SW 1271 (cell line): ENCODE measurements at regions not wholly inside any gene's neighbourhood (a gene's known extent, or its start where the extent isn't known, plus 50 kb on each side); places are given as distances from the start of the nearest gene placed in this dataset.
"Not testable (repeated sequence)": the region's sequence is repeated elsewhere in the genome, so short reads cannot be mapped to it uniquely, and the experiment has no call there.

ENCODE experiments used
- DNase-seq, 2 experiments: peaks; one replicate each; lab custom pipeline; 2025; lab: John Stamatoyannopoulos, UW

- no peak for DNase-seq
Observed at GRCh38 chr11:98036810-98037209, 983.9 kb upstream of the CNTN5 start.

DNA sequence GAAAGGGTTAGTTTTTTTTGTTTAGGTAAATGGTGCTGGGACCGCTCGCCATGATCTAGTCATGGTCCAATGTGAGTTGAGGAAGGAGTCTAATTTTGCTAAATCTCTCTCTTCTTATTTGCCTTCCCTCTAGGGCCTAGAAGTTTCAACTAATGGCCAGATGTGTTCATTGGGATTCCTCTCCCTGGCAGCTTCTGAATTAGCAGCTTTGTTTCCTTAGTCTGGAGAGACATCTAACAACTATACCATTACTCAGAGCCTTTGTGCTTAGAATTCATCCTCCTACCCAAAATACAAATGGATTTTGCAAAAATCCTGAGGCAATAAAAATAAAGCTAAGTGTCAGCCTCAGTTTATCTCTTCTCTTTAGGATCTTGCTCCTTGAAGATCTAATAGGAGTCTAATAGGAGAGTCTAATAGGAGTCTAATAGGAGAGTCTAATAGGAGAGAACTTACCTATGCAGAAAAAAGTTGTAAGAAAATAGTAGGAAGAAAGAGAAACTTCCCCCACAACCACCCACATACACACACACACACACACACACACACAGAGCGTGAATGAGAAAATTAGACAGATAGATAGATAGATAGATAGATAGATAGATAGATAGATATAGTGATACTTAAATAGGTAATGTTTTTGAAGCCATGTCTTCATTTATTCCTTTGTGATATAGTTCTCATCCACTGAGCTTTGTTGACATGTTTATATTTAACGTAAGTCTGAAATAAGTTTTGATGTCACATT lies 980.5 kb upstream of the CNTN5 start:
- DNase-seq = no peak

DNA sequence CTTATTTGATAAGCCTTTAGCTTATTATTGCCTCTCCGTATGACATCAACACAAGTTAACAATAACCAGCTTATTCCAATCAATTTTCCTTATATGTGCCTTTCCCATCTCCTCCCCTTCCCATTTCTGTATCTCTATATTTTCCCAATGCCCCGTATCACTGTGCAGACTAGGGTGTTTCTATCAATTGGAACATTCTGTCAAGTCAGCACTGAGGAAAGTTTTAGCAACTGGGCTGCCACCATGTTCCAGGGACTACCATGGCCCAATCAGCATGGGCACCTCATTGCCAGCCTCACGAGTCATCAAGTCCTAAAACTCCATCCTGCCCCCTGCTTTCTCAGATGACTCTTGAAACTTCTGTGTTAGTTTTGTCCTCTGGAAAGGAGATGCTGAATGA lies 973.1 kb upstream of the CNTN5 start:
- DNase-seq = no peak

DNA sequence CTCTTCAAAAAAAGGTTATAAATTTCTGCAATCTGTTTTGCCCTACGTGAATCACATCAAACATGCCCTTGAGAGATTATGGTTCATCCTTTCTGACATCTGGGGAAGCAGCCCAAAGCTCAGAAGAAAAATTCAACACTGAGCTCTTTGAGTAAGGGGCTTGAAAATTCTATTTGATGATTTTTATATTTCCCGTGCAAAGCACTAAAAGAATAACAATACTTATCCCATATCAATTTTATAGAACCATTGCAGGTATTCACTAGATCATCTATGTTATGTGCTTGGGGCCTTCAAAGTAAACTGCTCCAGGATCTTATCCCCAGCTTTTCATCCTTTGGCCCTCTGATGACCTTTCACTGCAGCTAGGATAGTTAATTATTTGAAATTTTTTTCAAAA lies 966.9 kb upstream of the CNTN5 start:
- DNase-seq = no peak

- DNase-seq = no peak
Observed at GRCh38 chr11:98056945-98057344, 963.8 kb upstream of the CNTN5 start.

- DNase-seq = no peak
Observed at GRCh38 chr11:98059488-98059887, 961.3 kb upstream of the CNTN5 start.

DNA sequence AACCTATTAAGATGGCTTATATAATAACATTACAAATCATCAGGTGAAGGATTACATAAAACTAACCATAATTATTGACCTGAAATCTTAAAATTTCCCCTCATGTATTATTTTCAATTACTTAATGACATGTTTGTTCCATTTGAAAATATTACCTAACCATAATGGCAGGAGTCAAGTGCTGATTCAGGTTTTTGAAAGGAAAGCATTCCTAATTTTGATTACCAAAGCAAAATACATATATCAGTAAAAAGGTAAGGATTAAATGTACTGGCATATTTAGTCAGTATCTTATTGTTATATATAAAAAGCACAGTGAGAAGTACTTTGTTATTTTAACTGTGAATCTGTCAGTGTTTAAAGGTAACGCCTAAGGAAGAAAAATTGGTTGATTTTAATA lies 960.0 kb upstream of the CNTN5 start:
- no peak for DNase-seq

DNA sequence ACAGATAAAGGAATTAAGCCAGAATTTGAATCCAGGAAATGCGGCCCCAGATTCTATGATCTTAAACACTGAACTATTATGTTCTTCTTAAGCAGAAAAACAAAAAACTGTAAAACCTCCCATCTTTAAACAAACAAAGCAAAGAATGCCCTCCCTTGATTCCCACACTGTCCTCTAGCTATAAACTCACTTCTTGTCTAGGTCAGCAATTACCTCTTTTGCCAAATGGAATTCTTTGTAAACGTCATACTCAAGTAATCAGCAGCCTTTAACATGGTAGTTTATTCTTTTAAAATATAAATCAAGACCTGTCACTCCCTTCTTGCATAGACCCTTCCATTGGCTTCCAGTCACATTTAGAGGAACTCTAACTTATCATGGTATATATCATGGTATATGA lies 958.9 kb upstream of the CNTN5 start:
- no peak for DNase-seq

DNA sequence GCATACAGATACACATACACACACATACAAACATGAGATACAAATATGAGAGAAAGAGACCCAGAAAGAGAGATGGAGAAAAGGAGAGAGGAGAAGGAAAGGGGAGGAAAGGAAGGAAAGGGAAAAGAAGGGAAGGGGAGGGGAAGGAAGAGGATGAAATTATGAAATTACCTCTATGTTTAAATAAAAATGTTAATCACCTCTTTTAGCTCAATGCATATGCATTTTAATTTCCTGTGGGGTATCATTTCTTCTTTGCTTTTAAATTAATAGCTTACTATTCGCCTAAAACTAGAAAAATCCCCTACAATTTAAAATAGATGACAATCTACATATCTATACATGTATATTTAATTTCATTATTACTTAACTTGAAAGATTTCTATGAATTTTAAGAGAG lies 958.0 kb upstream of the CNTN5 start:
- no peak for DNase-seq

DNA sequence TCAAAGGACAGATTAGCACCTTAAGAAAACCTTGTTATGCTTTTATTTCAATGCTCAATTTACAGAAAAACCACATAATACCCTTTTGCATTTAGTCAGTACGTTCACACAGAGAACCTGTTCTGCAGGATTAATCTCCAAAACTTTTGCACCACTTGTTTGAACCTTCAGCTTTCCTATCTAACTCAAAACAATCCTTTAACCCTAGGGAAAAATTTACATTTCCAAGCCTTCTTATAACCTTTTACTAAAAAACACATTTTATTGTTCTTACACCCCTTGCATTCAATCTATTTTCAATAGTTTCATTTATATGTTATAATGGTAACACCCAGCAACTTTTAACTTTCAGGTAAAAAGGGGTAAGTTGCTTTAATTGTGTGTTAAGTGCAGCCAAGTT lies 952.5 kb upstream of the CNTN5 start:
- DNase-seq = no peak

GRCh38 chr11:98069147-98069546 lies 951.6 kb upstream of the CNTN5 start:
- not testable (repeated sequence) for DNase-seq

DNA sequence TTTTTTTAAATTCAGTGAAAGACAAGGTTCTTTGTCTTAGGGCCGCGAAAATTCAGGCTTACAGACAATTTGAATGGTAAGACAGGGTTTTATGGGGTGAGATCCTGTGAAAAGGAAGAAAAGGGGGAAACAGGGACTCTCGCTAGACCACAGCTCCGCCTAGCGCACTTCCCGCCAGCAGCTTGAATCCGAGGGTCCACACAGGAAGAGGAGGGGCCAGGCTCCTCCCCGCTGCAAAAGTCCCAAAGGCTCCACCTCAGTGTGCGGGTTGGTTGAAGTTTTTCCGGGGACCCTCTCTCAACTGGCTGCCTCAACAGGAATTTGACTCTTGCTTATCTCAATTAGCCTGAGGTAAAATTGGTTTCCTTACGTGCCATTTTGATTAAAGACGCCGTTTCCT lies 950.9 kb upstream of the CNTN5 start:
- DNase-seq = no peak

DNA sequence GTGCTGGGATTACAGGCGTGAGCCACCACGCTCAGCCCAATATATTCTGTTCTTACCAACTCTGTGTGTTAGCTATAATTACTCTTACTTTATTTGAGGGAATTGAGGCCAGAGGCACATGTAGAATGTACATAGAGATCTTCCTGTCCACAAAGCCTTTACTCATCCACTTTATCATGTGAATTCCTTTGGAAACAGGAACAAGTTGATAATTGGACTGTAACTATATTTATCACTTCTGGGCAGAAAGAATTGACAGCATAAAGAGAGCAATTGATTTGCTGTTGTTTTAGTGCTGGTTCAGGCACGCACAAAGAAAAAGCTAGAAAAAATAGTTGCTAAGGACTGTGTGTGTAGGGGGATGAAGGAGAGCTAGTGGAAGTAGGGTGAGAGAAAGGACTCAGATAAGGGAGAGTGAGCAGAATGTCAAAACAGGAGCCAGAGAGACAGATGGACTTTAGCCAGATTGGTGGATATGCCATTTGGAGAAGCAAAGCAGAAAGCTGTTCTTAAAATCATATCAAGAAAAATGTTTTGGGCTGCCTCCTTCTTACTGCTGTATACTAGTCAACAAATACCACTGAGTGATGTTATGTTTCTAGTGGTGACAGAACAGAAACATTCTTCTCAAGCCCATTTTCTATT lies 929.8 kb upstream of the CNTN5 start:
- DNase-seq = no peak

DNA sequence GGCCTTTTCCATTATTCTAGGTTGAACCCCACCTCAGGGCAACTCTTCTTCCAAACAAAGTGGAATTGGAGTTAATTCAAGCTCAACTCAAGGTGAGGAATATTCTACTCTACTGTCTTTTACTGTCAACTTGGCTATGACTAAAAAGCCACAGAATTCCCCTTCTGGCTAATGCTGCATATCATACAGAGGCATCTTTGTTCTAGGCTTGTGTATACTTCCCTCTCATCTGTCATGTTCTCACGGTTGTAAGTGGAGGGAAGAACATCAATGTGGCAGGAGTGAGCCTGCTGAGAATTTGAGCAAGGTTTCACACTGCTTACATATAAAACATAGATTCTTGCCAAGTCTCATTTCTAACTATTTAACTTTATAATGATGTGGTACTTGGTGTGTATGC lies 921.4 kb upstream of the CNTN5 start:
- no peak for DNase-seq

GRCh38 chr11:98100689-98101088 lies 920.1 kb upstream of the CNTN5 start:
- no peak for DNase-seq

DNA sequence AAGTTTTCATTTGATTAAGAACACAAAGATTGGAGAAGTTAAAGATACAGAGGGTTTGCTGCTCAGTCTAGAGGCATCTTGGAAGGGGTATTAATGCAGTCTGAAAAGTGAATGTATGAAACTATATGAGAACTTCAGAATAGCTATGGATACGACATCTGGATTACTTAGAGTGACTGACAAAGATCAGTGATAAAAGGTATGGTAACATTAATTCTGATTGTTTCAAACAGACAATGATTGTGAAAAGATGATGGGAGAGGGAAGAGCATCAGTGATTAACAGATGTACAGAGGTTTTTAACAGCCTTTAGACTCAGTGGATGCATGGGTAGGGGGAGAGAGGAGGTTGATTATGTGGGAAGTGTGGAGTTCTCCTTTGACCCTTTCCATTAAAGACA lies 919.4 kb upstream of the CNTN5 start:
- DNase-seq = no peak

DNA sequence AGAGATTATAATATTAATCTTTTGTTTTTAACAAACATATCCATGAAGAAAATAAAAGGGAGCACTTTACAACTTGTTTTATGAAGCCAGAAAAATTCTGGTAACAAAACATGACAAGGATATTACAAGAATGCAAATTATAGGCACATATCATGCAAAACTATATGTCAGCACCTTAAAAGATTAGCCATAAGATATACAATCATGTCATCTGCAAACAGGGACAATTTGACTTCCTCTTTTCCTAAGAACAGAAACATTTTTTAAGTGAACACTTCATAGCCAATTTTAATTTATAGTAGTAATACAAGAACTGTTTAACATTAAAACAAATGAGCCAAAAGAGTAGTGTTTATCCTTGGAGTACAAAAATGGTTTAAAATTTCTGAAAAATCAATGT lies 916.5 kb upstream of the CNTN5 start:
- no peak for DNase-seq

DNA sequence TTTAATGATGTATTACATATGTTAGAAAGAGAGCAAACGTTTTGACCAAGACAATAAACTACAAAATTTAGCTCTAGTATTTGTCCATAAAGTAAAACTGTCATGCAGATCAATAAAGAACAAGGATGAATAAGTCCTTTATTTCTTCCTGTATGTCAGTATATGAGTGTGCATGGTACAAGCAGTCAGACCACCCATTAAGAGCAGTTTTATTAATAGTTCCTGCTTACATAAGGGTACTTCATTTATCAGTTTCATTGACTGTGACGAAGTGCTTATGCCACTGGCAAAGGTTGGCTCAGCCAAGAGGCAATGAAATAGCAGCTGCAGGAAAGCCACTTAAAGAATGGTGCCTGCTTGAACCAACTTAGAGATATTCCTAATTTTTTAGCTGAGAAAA lies 913.0 kb upstream of the CNTN5 start:
- DNase-seq = no peak

DNA sequence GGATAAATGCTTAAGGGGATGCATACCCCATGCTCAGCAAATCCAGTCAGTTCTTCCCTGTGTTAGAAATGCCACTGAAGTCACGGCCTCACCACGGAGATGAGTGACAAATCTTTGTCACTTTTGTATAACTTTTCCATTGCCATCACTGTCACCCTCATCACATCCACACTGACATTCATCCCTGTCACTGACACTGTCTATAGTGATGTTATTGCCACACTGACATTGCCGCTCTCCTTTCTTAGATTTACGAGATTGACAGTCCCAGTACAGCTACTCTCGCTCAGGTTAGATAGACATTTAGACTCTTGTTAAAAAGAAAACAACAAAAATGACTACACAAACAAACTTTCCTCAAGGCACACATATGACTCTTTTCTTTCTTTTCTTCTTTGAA lies 910.7 kb upstream of the CNTN5 start:
- no peak for DNase-seq

DNA sequence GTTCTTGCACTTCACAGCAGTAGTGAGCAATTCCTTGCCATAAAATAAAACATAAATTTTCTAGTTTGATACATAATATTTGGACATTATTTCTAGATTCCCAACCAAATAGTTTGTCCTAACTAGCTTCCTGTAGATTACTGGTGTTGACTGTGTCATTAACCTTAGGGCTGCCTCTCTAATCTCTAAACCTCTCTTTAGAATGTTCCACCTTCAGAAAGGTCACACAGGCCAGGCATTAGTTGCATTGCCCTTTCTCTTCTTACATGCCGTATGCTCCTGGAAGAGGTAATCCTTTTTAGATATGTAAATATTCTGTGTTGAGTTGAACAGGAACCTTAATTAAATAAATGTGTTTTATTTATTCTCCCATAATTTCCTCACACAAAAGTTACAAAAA lies 904.9 kb upstream of the CNTN5 start:
- DNase-seq = no peak

DNA sequence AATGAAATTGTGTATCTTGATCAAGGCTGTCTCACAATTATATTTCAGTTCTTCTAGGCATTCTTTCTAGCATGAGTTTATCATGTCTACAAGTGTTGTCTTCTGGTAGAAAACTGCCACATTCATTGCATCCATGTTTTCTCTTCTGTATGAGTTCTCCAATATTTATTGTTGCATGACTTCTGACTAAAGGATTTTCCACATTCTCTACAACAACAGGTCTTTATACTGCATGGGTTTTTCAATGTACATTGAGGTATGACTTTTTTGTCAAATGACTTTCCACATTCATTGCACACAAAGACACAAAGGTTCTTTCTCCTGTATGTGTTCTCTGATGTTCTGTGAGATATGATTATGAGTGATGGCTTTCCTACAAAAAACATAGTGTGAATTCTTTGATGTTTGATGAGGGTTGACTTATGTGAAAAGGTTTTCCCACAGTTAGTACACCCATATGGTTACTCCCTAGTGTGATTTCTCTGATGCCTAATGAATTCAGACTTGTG lies 890.6 kb upstream of the CNTN5 start:
- no peak for DNase-seq

DNA sequence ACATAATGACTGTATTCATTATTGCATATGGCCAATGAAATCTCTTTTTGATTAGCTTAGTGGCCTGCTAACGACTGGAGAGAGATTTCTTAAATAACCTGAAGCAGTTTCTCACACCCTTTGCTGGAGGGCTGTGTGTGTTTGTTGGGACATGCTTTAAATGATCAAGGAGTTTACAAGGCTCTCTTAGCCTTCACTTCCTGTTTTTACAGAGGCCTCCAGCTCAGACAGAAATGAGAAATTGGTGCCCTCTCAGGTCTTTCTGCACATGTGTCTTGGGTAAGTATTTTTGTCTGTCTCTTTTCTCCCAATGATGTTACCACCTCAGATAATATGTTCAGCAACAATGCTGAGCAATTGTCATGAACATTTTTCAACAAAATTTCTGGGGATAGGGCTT lies 884.4 kb upstream of the CNTN5 start:
- DNase-seq = no peak

DNA sequence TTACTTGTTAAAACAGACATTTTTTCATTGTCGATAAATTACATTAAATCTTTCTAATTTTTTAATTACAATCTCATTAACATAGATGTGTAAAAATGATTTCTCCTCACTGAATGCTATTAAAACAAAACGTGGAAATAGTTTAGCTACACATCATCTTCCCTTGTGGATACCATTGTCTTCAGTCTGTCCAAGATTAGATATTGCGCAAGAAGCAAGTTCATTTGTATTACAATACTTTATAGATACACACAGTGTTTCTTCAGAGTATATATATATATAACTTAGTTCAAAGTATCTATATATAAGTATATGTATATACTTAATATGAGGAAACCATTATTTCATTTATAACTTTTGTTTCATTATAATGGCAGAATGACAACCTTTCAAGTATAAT lies 883.3 kb upstream of the CNTN5 start:
- no peak for DNase-seq

GRCh38 chr11:98143661-98144060 lies 877.1 kb upstream of the CNTN5 start:
- DNase-seq = no peak
